ENCODE measurements at regions not wholly inside any gene's neighbourhood (a gene's known extent, or its start where the extent isn't known, plus 50 kb on each side); places are given as distances from the start of the nearest gene placed in this dataset.

DNA sequence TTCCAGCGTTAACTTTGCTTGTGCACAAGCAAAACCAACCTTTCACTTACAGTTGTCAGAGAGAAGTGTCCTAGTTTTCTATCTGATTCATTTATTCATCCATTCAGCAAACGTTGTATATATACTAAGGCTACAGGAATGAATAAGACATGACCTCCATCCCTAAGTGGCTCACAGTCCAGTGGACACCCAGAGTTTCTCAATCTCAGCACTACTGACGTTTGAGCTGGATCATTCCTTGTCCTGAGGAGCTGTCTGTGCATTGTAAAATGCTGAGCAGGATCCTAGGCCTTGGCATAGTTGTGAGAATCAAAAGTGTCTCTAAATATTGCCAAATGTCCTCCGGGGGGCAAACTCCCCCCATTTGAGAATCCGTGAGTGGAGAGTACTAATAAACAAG lies 166.7 kb upstream of the PRKCQ start:
- TF ChIP-seq TAF1 (IDR thresholded peaks at IDR 0.05; ENCODE audit: low read depth) (no peak), FOXM1 (IDR thresholded peaks at IDR 0.05; ENCODE audit: borderline replicate concordance, low read depth) (no peak), RAD21 (IDR thresholded peaks at IDR 0.05; ENCODE audit: low read depth) (no peak), EGR1 (IDR thresholded peaks at IDR 0.05) (no peak), ZBTB7A (IDR thresholded peaks at IDR 0.05; ENCODE audit: low read depth) (no peak), TEAD4 (IDR thresholded peaks at IDR 0.05) (no peak), TCF12 (IDR thresholded peaks at IDR 0.05; ENCODE audit: low read depth) (no peak), CEBPB (IDR thresholded peaks at IDR 0.05) (no peak), EP300 (IDR thresholded peaks at IDR 0.05; ENCODE audit: borderline replicate concordance) (no peak)
- TF ChIP-seq, protein P1, sequence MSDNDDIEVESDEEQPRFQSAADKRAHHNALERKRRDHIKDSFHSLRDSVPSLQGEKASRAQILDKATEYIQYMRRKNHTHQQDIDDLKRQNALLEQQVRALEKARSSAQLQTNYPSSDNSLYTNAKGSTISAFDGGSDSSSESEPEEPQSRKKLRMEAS (IDR thresholded peaks at IDR 0.05), result no peak
- TF ChIP-seq, protein P2, sequence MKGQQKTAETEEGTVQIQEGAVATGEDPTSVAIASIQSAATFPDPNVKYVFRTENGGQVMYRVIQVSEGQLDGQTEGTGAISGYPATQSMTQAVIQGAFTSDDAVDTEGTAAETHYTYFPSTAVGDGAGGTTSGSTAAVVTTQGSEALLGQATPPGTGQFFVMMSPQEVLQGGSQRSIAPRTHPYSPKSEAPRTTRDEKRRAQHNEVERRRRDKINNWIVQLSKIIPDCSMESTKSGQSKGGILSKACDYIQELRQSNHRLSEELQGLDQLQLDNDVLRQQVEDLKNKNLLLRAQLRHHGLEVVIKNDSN (IDR thresholded peaks at IDR 0.05), result no peak
- TF ChIP-seq, protein P3, sequence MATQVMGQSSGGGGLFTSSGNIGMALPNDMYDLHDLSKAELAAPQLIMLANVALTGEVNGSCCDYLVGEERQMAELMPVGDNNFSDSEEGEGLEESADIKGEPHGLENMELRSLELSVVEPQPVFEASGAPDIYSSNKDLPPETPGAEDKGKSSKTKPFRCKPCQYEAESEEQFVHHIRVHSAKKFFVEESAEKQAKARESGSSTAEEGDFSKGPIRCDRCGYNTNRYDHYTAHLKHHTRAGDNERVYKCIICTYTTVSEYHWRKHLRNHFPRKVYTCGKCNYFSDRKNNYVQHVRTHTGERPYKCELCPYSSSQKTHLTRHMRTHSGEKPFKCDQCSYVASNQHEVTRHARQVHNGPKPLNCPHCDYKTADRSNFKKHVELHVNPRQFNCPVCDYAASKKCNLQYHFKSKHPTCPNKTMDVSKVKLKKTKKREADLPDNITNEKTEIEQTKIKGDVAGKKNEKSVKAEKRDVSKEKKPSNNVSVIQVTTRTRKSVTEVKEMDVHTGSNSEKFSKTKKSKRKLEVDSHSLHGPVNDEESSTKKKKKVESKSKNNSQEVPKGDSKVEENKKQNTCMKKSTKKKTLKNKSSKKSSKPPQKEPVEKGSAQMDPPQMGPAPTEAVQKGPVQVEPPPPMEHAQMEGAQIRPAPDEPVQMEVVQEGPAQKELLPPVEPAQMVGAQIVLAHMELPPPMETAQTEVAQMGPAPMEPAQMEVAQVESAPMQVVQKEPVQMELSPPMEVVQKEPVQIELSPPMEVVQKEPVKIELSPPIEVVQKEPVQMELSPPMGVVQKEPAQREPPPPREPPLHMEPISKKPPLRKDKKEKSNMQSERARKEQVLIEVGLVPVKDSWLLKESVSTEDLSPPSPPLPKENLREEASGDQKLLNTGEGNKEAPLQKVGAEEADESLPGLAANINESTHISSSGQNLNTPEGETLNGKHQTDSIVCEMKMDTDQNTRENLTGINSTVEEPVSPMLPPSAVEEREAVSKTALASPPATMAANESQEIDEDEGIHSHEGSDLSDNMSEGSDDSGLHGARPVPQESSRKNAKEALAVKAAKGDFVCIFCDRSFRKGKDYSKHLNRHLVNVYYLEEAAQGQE (IDR thresholded peaks at IDR 0.05; ENCODE audit: low read depth), result no peak

DNA sequence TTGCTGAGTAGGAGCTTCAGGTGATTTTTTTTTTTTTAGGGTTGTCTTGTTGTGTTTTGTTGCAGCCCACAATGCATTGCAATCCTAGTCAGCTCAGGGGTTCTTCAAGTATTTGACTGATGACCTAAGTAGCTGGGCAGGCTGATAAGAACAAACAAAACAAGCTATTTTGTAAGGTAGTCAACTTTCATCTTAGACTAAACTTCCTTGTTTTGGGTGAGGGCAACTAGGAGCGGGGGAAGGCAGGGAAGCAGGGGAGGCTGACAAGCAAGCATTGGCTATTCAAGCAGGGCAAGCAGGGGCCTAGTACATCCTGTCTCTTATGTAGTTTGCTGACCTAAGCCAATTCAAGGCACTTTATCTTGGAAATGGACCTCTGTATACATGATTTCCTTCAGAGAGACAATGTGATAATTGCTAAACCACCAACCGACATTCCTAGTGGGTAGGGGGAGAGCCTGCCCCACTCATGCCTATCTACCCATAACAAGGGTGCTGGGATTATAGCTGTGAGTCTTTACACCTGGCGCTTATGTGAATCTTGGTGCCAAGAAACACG lies 163.3 kb upstream of the PRKCQ start:
- TF ChIP-seq, protein P2 (IDR thresholded peaks at IDR 0.05), result no peak
- no peak for TF ChIP-seq TEAD4 (IDR thresholded peaks at IDR 0.05)
- TF ChIP-seq, protein P3 (IDR thresholded peaks at IDR 0.05; ENCODE audit: low read depth), result no peak
- no peak for TF ChIP-seq TCF12 (IDR thresholded peaks at IDR 0.05; ENCODE audit: low read depth)
- TF ChIP-seq NFIC (IDR thresholded peaks at IDR 0.05), result no peak
- no peak for TF ChIP-seq ZBTB7A (IDR thresholded peaks at IDR 0.05; ENCODE audit: low read depth)
- TF ChIP-seq EGR1 (IDR thresholded peaks at IDR 0.05), result no peak
- no peak for TF ChIP-seq FOXM1 (IDR thresholded peaks at IDR 0.05; ENCODE audit: borderline replicate concordance, low read depth)
- no peak for TF ChIP-seq CEBPB (IDR thresholded peaks at IDR 0.05)
- TF ChIP-seq EP300 (IDR thresholded peaks at IDR 0.05; ENCODE audit: borderline replicate concordance), result no peak
- TF ChIP-seq, protein P1 (IDR thresholded peaks at IDR 0.05), result no peak
- TF ChIP-seq CREB1 (IDR thresholded peaks at IDR 0.05; ENCODE audit: low read depth), result no peak
- no peak for TF ChIP-seq RAD21 (IDR thresholded peaks at IDR 0.05; ENCODE audit: low read depth)
- TF ChIP-seq TAF1 (IDR thresholded peaks at IDR 0.05; ENCODE audit: low read depth), result no peak
- TF ChIP-seq YY1 (IDR thresholded peaks at IDR 0.05; ENCODE audit: low read depth), result no peak

DNA sequence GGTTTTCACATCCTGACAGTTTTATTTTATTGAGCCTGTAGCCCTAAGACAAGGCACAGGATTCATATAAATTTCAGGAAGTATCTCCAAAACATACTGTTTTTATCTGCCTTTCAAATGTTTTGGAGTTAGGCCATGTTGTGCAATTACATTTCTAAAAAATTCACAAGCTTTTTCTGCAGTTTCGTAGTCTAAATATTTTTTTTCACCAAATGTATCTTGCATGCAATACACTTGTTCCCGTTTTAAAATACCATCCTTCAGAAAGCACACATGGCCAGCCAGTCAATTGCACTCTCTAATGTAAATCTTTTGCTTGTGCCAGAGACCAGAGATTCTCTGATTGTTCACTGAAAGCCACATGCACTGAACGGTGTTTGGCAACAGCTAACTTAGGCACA lies 161.5 kb upstream of the PRKCQ start:
- TF ChIP-seq, protein P3 (IDR thresholded peaks at IDR 0.05; ENCODE audit: low read depth), result no peak
- TF ChIP-seq CEBPB (IDR thresholded peaks at IDR 0.05) (no peak), TAF1 (IDR thresholded peaks at IDR 0.05; ENCODE audit: low read depth) (no peak), TCF12 (IDR thresholded peaks at IDR 0.05; ENCODE audit: low read depth) (no peak), YY1 (IDR thresholded peaks at IDR 0.05; ENCODE audit: low read depth) (no peak), ZBTB7A (IDR thresholded peaks at IDR 0.05; ENCODE audit: low read depth) (no peak), FOXM1 (IDR thresholded peaks at IDR 0.05; ENCODE audit: borderline replicate concordance, low read depth) (no peak), CREB1 (IDR thresholded peaks at IDR 0.05; ENCODE audit: low read depth) (no peak), EP300 (IDR thresholded peaks at IDR 0.05; ENCODE audit: borderline replicate concordance) (no peak), TEAD4 (IDR thresholded peaks at IDR 0.05) (no peak)
- TF ChIP-seq, protein P1 (IDR thresholded peaks at IDR 0.05), result no peak
- TF ChIP-seq, protein P2 (IDR thresholded peaks at IDR 0.05), result no peak

All from Ishikawa (cell line).